ENCODE measurements at regions not wholly inside any gene's neighbourhood (a gene's known extent, or its start where the extent isn't known, plus 50 kb on each side); places are given as distances from the start of the nearest gene placed in this dataset.

- no peak for DNase-seq
- Histone ChIP-seq H3K27ac (peak overlapping the region in 1 of 2 donors; percentile 9), H3K4me1 (peaks cover 50% of the 10 kb centered on the region), H3K36me3 (ENCODE audit: low read depth, missing control alignments) (no peaks in the 10 kb centered on the region), H3K4me3 (no peak overlapping the region), H3K9me3 (no peaks in the 10 kb centered on the region), H3K27me3 (no peaks in the 10 kb centered on the region)
- TF ChIP-seq CTCF (IDR thresholded peaks at IDR 0.05), result no peak
- TF ChIP-seq POLR2A (IDR thresholded peaks at IDR 0.05), result no peak
- 90% methylated on average over 11 of the region's 11 CpGs for WGBS, 2 donors
- intact Hi-C loops (cut with DNase I; ENCODE audit: low total_unique reads), result loop anchor here (10.0 kb wide), 1 partner anchor 206 kb away; no protein-coding TSS in a partner anchor
Measured at GRCh38 chr7:130899071-130899560, 165.1 kb upstream of the KLF14 start.

GRCh38 chr7:130899638-130900401, 165.8 kb upstream of the KLF14 start:
- TF ChIP-seq CTCF (IDR thresholded peaks at IDR 0.05) (no peak), POLR2A (IDR thresholded peaks at IDR 0.05) (no peak)
- Histone ChIP-seq H3K36me3 (ENCODE audit: low read depth, missing control alignments) (no peaks in the 10 kb centered on the region), H3K4me3 (no peak overlapping the region), H3K4me1 (peaks cover 50% of the 10 kb centered on the region), H3K9me3 (no peaks in the 10 kb centered on the region), H3K27ac (peak overlapping the region in 1 of 2 donors; percentile 9), H3K27me3 (no peaks in the 10 kb centered on the region)
- intact Hi-C loops (cut with DNase I; ENCODE audit: low total_unique reads), result loop anchor here (10.0 kb wide), 1 partner anchor 205 kb away; no protein-coding TSS in a partner anchor
- 84 to 86% methylated on average over 15 of the region's 15 CpGs for WGBS, 2 donors
- DNase-seq, result no peak

GRCh38 chr7:130900471-130901076, 166.6 kb upstream of the KLF14 start:
- WGBS, 2 donors, result 71 to 78% methylated on average over 5 of the region's 5 CpGs
- Histone ChIP-seq H3K27me3 (no peaks in the 10 kb centered on the region), H3K4me3 (no peak overlapping the region), H3K4me1 (peaks cover 50% of the 10 kb centered on the region), H3K27ac (peak overlapping the region in 1 of 2 donors; percentile 27), H3K36me3 (ENCODE audit: low read depth, missing control alignments) (no peaks in the 10 kb centered on the region), H3K9me3 (no peaks in the 10 kb centered on the region)
- no peak for TF ChIP-seq POLR2A (IDR thresholded peaks at IDR 0.05)
- no peak for TF ChIP-seq CTCF (IDR thresholded peaks at IDR 0.05)
- DNase-seq, result no peak
- intact Hi-C loops (cut with DNase I; ENCODE audit: low total_unique reads), result no loop called here

GRCh38 chr7:130901209-130901783, 167.3 kb upstream of the KLF14 start:
- DNase-seq, result peak; percentile 77
- peaks cover 48% of the 10 kb centered on the region for H3K4me1 ChIP-seq
- H3K4me3 ChIP-seq, result no peak overlapping the region
- WGBS, 2 donors, result 35 to 36% methylated on average over 17 of the region's 17 CpGs
- no peaks in the 10 kb centered on the region for H3K36me3 ChIP-seq (ENCODE audit: low read depth, missing control alignments)
- no peaks in the 10 kb centered on the region for H3K9me3 ChIP-seq
- H3K27me3 ChIP-seq, result no peaks in the 10 kb centered on the region
- peak overlapping the region in 1 of 2 donors; percentile 58 for H3K27ac ChIP-seq
- intact Hi-C loops (cut with DNase I; ENCODE audit: low total_unique reads), result no loop called here
- TF ChIP-seq CTCF (IDR thresholded peaks at IDR 0.05) (no peak), POLR2A (IDR thresholded peaks at IDR 0.05) (no peak)

All from testis (tissue), 2 donors.